HepG2 (cell line): ENCODE measurements at regions not wholly inside any gene's neighbourhood (a gene's known extent, or its start where the extent isn't known, plus 50 kb on each side); places are given as distances from the start of the nearest gene placed in this dataset.

Experiments used
- ATAC-seq: fragments of 200-7000 bp; cut with Tn5 transposase; 3 replicates; pipeline ENCODE4 v1.9.1; 2020; ENCODE audit warnings: mild to moderate bottlenecking, moderate library complexity
- BruUV-seq: library from RNA; stranded (reverse); fragments of 400-500 nt; replicated peaks from 2 replicates; lab custom pipeline; 2021; lab: Mats Ljungman, UMichigan
- CTCF ChIA-PET: fragments of 300-600 bp; formaldehyde crosslinking; extraction: SDS; loops from one replicate; lab custom pipeline; 2021; ENCODE audit warnings: low total read pairs, inconsistent platforms, low intra/inter-chr PET ratio; lab: Yijun Ruan, JAX
- POLR2A ChIA-PET: fragments of 350-600 bp; sonication (Branson Sonifier 250); formaldehyde crosslinking; loops from one replicate; lab custom pipeline; 2020; ENCODE audit warnings: antibody characterized with exemption, inconsistent platforms; lab: Yijun Ruan, JAX
- DNase-seq: peaks from one replicate; pipeline ENCODE4 v3.0.0-alpha.2; 2015; ENCODE audit warnings: low spot score
- FAIRE-seq: peaks from 3 replicates; lab custom pipeline; 2011; peaks lifted over from hg19 to GRCh38; lab: Jason Lieb, UNC
- H2AFZ ChIP-seq: one replicate; pipeline ENCODE4 v1.6.1; 2011; ENCODE audit warnings: low read length, inconsistent platforms
- H3K27ac ChIP-seq: fragments of 300-600 bp; 3 replicates; pipeline ENCODE4 v1.8.0; 2011; ENCODE audit warnings: mixed run types, mild to moderate bottlenecking, mixed read lengths, low read length, inconsistent platforms; ENCODE audit not compliant: insufficient read depth; ENCODE audit errors: extremely low read length
- H3K27me3 ChIP-seq, 2 experiments: fragments of 200-600 bp in 1 of 2; 2 replicates in 1 of 2; 3 replicates in 1 of 2; pipeline versions ENCODE4 v1.6.0 to v1.8.0; 2011; ENCODE audit warnings: low read length in 2 of 2, mild to moderate bottlenecking in 2 of 2, moderate library complexity in 2 of 2, inconsistent platforms in 1 of 2; ENCODE audit not compliant: insufficient read depth in 2 of 2, control insufficient read depth in 1 of 2
- H3K36me3 ChIP-seq, 2 experiments: fragments of 200-600 bp in 1 of 2; replicated peaks in 1 of 2; 2 replicates in 1 of 2; 3 replicates in 1 of 2; pipeline versions ENCODE4 v1.5.1 to v1.8.0; 2011; ENCODE audit warnings: low read length in 2 of 2, inconsistent platforms in 1 of 2; ENCODE audit not compliant: insufficient read depth in 2 of 2, control insufficient read depth in 1 of 2
- H3K4me1 ChIP-seq: 2 replicates; pipeline ENCODE4 v1.5.1; 2012; ENCODE audit warnings: low read length, inconsistent platforms; ENCODE audit not compliant: insufficient read depth
- H3K4me2 ChIP-seq: 2 replicates; pipeline ENCODE4 v1.6.0; 2011; ENCODE audit warnings: low read depth, low read length, inconsistent platforms
- H3K4me3 ChIP-seq, 3 experiments: fragments of 200-600 bp in 1 of 3; sonication (generic), shearing (Covaris generic) in 1 of 3; replicated peaks in 1 of 3; 2 replicates each; pipeline ENCODE4 v1.5.1; 2011 to 2016; ENCODE audit warnings: low read length in 3 of 3, inconsistent platforms in 2 of 3, low read depth in 2 of 3, mild to moderate bottlenecking in 2 of 3, control low read depth in 1 of 3, mixed read lengths in 1 of 3; ENCODE audit not compliant: insufficient read depth in 1 of 3
- H3K79me2 ChIP-seq: one replicate; pipeline ENCODE4 v1.6.1; 2011; ENCODE audit warnings: low read length, inconsistent platforms; ENCODE audit not compliant: insufficient read depth
- H3K9ac ChIP-seq: 2 replicates; pipeline ENCODE4 v1.6.0; 2011; ENCODE audit warnings: mild to moderate bottlenecking, low read depth, low read length, inconsistent platforms; ENCODE audit not compliant: insufficient read depth
- H3K9me3 ChIP-seq: 2 replicates; pipeline ENCODE4 v1.5.1; 2012; ENCODE audit warnings: mild to moderate bottlenecking, low read length
- H4K20me1 ChIP-seq: 2 replicates; pipeline ENCODE4 v1.6.0; 2011; ENCODE audit warnings: inconsistent platforms, mild to moderate bottlenecking, low read length, moderate library complexity; ENCODE audit not compliant: insufficient read depth
- ATF4 ChIP-seq, 2 experiments: fragments of 450-650 bp in 1 of 2; sonication (generic) in 1 of 2; formaldehyde crosslinking; IDR thresholded peaks; 2 replicates each; pipeline versions ENCODE4 v1.5.0 to v1.8.0; 2020 to 2022; ENCODE audit warnings: mild to moderate bottlenecking in 1 of 2, missing genetic modification reagents in 1 of 2
- CAMTA2 ChIP-seq: sonication (generic); formaldehyde crosslinking; IDR thresholded peaks from 2 replicates; pipeline ENCODE4 v1.4.0; 2020; ENCODE audit warnings: mild to moderate bottlenecking, missing genetic modification reagents, borderline replicate concordance
- FUBP1 ChIP-seq: sonication (generic); formaldehyde crosslinking; IDR thresholded peaks from 2 replicates; pipeline ENCODE4 v1.5.1; 2020; ENCODE audit warnings: missing genetic modification reagents, mild to moderate bottlenecking, borderline replicate concordance
- MXD4 ChIP-seq: IDR thresholded peaks from 2 replicates; pipeline ENCODE4 v1.6.1; 2016; ENCODE audit warnings: mild to moderate bottlenecking, missing biosample characterization, missing genetic modification reagents
- PAWR ChIP-seq: sonication (generic); formaldehyde crosslinking; IDR thresholded peaks from 2 replicates; pipeline ENCODE4 v1.4.0; 2020; ENCODE audit warnings: missing genetic modification reagents, mild to moderate bottlenecking, borderline replicate concordance
- ZFP36L2 ChIP-seq: sonication (generic); formaldehyde crosslinking; IDR thresholded peaks from 2 replicates; pipeline ENCODE4 v1.4.0; 2020; ENCODE audit warnings: missing genetic modification reagents
- ZNF17 ChIP-seq: sonication (generic); formaldehyde crosslinking; IDR thresholded peaks from 2 replicates; pipeline ENCODE4 v1.5.0; 2020; ENCODE audit warnings: mild to moderate bottlenecking, missing genetic modification reagents
- ZNF552 ChIP-seq: sonication (generic); formaldehyde crosslinking; IDR thresholded peaks from 2 replicates; pipeline ENCODE4 v1.9.0; 2022; ENCODE audit warnings: missing genetic modification reagents, mild to moderate bottlenecking, borderline replicate concordance
- ZNF709 ChIP-seq: sonication (generic); formaldehyde crosslinking; IDR thresholded peaks from 2 replicates; pipeline ENCODE4 v1.5.0; 2020; ENCODE audit warnings: mild to moderate bottlenecking, missing genetic modification reagents
- WGBS: methylation state at CpG from one replicate; pipeline ENCODE4 v1.1.6; 2017; ENCODE audit warnings: low lambda C conversion rate; 5-methylcytosine and 5-hydroxymethylcytosine counted together
- in situ Hi-C: cut with HindIII; loops from 2 replicates; pipeline ENCODE4 v1.10.0; 2017; ENCODE audit warnings: low pct_unique_long_range_greater_than_20kb; ENCODE audit not compliant: extremely low pct_ligation_motif_present
- intact Hi-C: fragments of 100-400 bp; cut with micrococcal nuclease; formaldehyde crosslinking; loops from one replicate; pipeline ENCODE4 v1.10.0; 2022; ENCODE audit not compliant: unreplicated experiment
- TF ChIP-seq, protein P1 (sequence below): sonication (generic); formaldehyde crosslinking; IDR thresholded peaks from 2 replicates; pipeline ENCODE4 v1.4.0; 2020; ENCODE audit warnings: missing genetic modification reagents

DNA sequence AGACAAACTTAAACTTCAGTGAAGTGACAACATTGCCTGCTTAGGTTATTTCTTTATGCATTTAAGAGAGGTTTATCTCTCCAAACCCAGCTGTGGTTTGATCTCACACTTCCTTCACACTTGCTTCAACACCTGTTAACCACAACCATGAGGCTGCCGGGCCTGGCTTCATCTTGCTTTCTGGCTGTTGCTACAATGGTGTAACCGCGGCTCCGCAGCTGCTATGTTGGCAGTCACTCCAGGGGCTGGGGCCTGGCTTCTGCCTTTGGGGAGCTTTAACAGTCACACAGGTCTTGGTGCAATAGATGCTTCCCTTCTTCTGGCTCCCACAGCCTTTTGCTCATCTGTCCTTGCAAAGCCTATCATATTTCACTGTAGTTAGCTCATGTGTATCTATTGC lies 72.9 kb upstream of the MNS1 start (continued):
- TF ChIP-seq MXD4 (CRISPR knock-in tag) (no peak), ZNF552 (CRISPR knock-in tag) (no peak), PAWR (CRISPR knock-in tag) (no peak)

- ATAC-seq = no peak
- POLR2A ChIA-PET = no interaction called here
- no peak overlapping the region for H2AFZ ChIP-seq
- no peaks in the 10 kb centered on the region for H3K9me3 ChIP-seq
- TF ChIP-seq, protein P1, sequence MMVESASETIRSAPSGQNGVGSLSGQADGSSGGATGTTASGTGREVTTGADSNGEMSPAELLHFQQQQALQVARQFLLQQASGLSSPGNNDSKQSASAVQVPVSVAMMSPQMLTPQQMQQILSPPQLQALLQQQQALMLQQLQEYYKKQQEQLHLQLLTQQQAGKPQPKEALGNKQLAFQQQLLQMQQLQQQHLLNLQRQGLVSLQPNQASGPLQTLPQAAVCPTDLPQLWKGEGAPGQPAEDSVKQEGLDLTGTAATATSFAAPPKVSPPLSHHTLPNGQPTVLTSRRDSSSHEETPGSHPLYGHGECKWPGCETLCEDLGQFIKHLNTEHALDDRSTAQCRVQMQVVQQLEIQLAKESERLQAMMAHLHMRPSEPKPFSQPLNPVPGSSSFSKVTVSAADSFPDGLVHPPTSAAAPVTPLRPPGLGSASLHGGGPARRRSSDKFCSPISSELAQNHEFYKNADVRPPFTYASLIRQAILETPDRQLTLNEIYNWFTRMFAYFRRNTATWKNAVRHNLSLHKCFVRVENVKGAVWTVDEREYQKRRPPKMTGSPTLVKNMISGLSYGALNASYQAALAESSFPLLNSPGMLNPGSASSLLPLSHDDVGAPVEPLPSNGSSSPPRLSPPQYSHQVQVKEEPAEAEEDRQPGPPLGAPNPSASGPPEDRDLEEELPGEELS (CRISPR knock-in tag) = no peak
- TF ChIP-seq ZFP36L2 (CRISPR knock-in tag) (no peak), ATF4 (CRISPR knock-in tag; IDR thresholded peaks at IDR 0.05) (no peak), CAMTA2 (no peak), FUBP1 (CRISPR knock-in tag) (no peak), ZNF17 (CRISPR knock-in tag) (no peak), ZNF709 (CRISPR knock-in tag) (no peak)
- H3K79me2 ChIP-seq = no peaks in the 10 kb centered on the region
- H3K4me3 ChIP-seq = no peak overlapping the region
- no peak overlapping the region for H3K4me2 ChIP-seq
- no peak for DNase-seq
- no peaks in the 10 kb centered on the region for H3K4me1 ChIP-seq
- BruUV-seq = no TSS peak
- in situ Hi-C loops = no loop called here
- no peak overlapping the region for H3K9ac ChIP-seq
- no peak for FAIRE-seq
- WGBS = 0% methylated on average over 4 of the region's 4 CpGs
- CTCF ChIA-PET = no interaction called here
- intact Hi-C loops = no loop called here
- peaks cover 0 to 7% of the 10 kb centered on the region in 2 experiments; a peak in 1 of 5 replicates for H3K27me3 ChIP-seq
- no peaks in the 10 kb centered on the region for H3K36me3 ChIP-seq
- H3K27ac ChIP-seq = no peak overlapping the region
- H4K20me1 ChIP-seq = no peaks in the 10 kb centered on the region
Observed at GRCh38 chr15:56534728-56535127, 69.8 kb upstream of the MNS1 start.
